ENCODE measurements at regions not wholly inside any gene's neighbourhood (a gene's known extent, or its start where the extent isn't known, plus 50 kb on each side); places are given as distances from the start of the nearest gene placed in this dataset.

DNA sequence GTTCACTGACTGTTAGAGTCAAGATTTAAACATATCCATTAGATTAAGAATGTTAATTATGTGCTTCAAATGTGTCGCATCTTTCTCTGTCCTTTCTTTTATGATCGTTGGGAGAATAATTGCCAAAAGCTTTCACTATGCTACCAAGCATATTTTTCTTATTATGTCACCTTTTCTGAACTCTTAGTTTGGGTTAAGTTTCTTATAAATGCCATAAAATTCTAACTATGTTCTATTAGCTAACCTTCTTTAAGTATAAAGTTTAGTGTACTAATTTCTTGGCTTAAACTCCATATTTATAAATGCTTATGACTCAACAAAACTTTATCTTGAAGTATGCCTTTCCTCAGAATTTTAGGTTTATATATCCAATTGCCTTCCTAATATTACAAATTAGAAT is 1759.4 kb downstream of the PCDH9 start:
- H3K4me1 Mint-ChIP-seq (ENCODE audit: low read depth) = peaks cover 8% of the 10 kb centered on the region
- H3K9me3 Mint-ChIP-seq (ENCODE audit: low read depth) = peaks cover 15% of the 10 kb centered on the region
- DNase-seq (ENCODE audit: low spot score) = no peak
- H3K27me3 Mint-ChIP-seq (ENCODE audit: low read depth) = no peaks in the 10 kb centered on the region
- TF ChIP-seq, protein P1, sequence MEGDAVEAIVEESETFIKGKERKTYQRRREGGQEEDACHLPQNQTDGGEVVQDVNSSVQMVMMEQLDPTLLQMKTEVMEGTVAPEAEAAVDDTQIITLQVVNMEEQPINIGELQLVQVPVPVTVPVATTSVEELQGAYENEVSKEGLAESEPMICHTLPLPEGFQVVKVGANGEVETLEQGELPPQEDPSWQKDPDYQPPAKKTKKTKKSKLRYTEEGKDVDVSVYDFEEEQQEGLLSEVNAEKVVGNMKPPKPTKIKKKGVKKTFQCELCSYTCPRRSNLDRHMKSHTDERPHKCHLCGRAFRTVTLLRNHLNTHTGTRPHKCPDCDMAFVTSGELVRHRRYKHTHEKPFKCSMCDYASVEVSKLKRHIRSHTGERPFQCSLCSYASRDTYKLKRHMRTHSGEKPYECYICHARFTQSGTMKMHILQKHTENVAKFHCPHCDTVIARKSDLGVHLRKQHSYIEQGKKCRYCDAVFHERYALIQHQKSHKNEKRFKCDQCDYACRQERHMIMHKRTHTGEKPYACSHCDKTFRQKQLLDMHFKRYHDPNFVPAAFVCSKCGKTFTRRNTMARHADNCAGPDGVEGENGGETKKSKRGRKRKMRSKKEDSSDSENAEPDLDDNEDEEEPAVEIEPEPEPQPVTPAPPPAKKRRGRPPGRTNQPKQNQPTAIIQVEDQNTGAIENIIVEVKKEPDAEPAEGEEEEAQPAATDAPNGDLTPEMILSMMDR (IDR thresholded peaks at IDR 0.05) = no peak
- H3K4me3 Mint-ChIP-seq (ENCODE audit: unreplicated experiment) = no peak overlapping the region
- no peak overlapping the region for H3K27ac Mint-ChIP-seq (ENCODE audit: unreplicated experiment)
- H3K36me3 Mint-ChIP-seq (ENCODE audit: low read depth) = peaks cover 2% of the 10 kb centered on the region

DNA sequence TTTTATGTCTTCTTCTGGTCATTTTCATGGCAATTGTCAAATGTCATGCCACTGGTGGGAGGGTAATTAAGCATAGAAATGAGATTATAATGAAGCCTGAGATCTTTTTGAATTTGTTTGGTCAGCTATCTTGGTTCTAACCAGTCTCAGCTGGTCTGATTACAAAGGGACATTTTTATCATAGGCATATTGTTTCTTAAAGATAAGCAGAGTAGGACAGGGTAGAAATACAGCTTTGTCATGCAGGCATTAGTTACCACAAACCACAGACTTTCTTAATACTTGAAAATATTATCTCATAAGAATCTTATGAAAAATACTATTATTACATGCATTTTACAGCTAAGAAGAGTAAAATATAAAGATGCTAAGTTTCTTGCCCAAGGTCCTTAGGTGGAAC is 1761.5 kb downstream of the PCDH9 start:
- Mint-ChIP-seq H3K27ac (ENCODE audit: unreplicated experiment) (no peak overlapping the region), H3K4me1 (ENCODE audit: low read depth) (peaks cover 8% of the 10 kb centered on the region), H3K27me3 (ENCODE audit: low read depth) (no peaks in the 10 kb centered on the region), H3K36me3 (ENCODE audit: low read depth) (peaks cover 9% of the 10 kb centered on the region), H3K9me3 (ENCODE audit: low read depth) (peaks cover 16% of the 10 kb centered on the region), H3K4me3 (ENCODE audit: unreplicated experiment) (no peak overlapping the region)
- no peak for DNase-seq (ENCODE audit: low spot score)
- TF ChIP-seq, protein P1 (IDR thresholded peaks at IDR 0.05) = no peak

DNA sequence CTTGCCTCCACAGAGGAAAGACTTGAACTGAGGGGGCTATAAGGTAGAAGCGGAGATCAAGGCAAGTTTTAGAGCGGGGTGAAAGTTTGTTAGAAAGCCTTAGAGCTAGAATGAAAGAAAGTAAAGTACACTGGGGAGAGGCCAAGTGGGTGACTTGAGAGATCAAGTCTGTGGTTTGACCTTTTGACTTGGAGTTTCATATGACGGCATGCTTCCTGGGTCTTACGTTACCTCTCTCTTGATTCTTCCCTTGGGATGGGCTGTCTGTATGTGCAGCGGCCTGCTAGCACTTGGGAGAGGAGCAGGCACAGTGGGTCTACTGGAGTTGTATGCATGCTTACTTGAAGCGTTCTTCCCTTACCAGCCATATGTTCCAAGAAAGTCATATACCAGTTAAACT is 1768.5 kb downstream of the PCDH9 start:
- Mint-ChIP-seq H3K9me3 (ENCODE audit: low read depth) (peaks cover 16% of the 10 kb centered on the region), H3K36me3 (ENCODE audit: low read depth) (peaks cover 8% of the 10 kb centered on the region), H3K27ac (ENCODE audit: unreplicated experiment) (no peak overlapping the region), H3K4me1 (ENCODE audit: low read depth) (peaks cover 3% of the 10 kb centered on the region), H3K27me3 (ENCODE audit: low read depth) (no peaks in the 10 kb centered on the region), H3K4me3 (ENCODE audit: unreplicated experiment) (no peak overlapping the region)
- TF ChIP-seq, protein P1 (IDR thresholded peaks at IDR 0.05) = no peak
- no peak for DNase-seq (ENCODE audit: low spot score)

DNA sequence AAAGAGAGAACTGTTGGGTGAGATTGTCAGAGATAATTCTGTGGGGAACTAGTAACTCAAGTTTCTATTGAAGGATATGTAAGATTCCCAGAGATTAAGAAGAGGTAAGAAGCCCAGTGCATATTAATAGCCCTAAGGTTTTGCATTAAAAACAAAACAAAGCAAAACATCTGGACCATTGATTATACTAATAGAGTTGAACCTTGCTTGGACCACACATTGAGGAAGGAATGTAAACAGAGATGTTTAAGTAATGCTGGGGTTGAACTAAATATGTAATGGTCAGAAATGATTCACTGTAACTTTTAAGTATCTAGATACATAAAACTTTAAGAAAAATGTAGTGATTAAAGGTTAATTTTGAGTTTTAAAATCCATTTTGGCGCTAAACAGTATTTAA is 1770.0 kb downstream of the PCDH9 start:
- TF ChIP-seq, protein P1 (IDR thresholded peaks at IDR 0.05) = no peak
- no peaks in the 10 kb centered on the region for H3K27me3 Mint-ChIP-seq (ENCODE audit: low read depth)
- no peak for DNase-seq (ENCODE audit: low spot score)
- H3K36me3 Mint-ChIP-seq (ENCODE audit: low read depth) = peaks cover 2% of the 10 kb centered on the region
- H3K4me1 Mint-ChIP-seq (ENCODE audit: low read depth) = peaks cover 3% of the 10 kb centered on the region
- no peak overlapping the region for H3K27ac Mint-ChIP-seq (ENCODE audit: unreplicated experiment)
- no peak overlapping the region for H3K4me3 Mint-ChIP-seq (ENCODE audit: unreplicated experiment)
- H3K9me3 Mint-ChIP-seq (ENCODE audit: low read depth) = peaks cover 4% of the 10 kb centered on the region

DNA sequence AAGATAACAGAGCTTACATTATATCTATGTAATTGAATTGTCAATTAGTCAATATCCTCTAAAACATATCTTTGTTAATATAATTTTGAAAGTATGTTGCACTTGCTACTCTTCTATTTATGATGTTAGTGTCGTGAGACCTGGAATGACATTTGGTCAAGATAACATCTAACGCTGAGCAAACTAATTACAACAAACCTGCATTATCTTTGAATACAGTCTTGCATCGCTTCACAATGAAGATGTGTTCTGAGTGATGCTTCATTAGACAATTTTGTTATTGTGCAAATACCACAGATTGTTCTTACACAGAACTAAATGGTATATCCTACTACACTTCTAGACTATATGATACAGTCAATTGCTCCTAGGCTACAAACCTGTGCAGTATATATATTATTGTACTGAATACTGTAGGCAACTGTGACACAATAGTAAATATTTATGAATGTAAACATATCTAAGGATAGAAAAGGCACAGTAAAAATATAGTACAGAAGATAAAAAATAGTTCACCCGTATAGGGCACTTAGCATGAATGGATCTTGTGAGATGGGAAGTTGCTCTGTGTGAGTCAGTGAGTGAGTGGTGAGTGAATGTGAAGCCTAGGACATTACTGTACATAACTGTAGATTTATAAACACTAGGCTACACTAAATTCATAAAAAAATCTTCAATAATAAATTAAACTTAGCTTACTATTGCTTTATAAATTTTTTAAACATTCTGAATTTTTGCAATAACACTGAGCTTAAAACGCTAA is 1773.8 kb downstream of the PCDH9 start:
- Mint-ChIP-seq H3K36me3 (ENCODE audit: low read depth) (no peaks in the 10 kb centered on the region), H3K4me3 (ENCODE audit: unreplicated experiment) (no peak overlapping the region), H3K27me3 (ENCODE audit: low read depth) (no peaks in the 10 kb centered on the region), H3K27ac (ENCODE audit: unreplicated experiment) (no peak overlapping the region), H3K4me1 (ENCODE audit: low read depth) (peaks cover 3% of the 10 kb centered on the region), H3K9me3 (ENCODE audit: low read depth) (peaks cover 3% of the 10 kb centered on the region)
- no peak for DNase-seq (ENCODE audit: low spot score)
- TF ChIP-seq, protein P1 (IDR thresholded peaks at IDR 0.05) = no peak
